OCI-LY3 (cell line): ENCODE measurements at regions not wholly inside any gene's neighbourhood (a gene's known extent, or its start where the extent isn't known, plus 50 kb on each side); places are given as distances from the start of the nearest gene placed in this dataset.
A peak's percentile ranks its signal among the peaks of the same experiment; 100 is the strongest.

Experiments used
- H2AFZ ChIP-seq: fragments of 200-600, 300-600 bp; shearing (Covaris generic); 2 replicates; pipeline ENCODE4 v1.6.0; 2014; ENCODE audit warnings: antibody characterized with exemption, low read depth, low read length
- H3K27ac ChIP-seq: fragments of 200-600, 300-600 bp; sonication (generic); 2 replicates; pipeline ENCODE4 v1.5.1; 2014; ENCODE audit warnings: mild to moderate bottlenecking, low read length, moderate library complexity, mixed read lengths
- H3K27me3 ChIP-seq: fragments of 200-600, 300-600 bp; sonication (generic); 2 replicates; pipeline ENCODE4 v1.6.1; 2014; ENCODE audit warnings: low read depth, low read length, mixed read lengths
- H3K36me3 ChIP-seq: fragments of 200-600, 300-600 bp; sonication (generic); replicated peaks from 2 replicates; pipeline ENCODE3; 2014; ENCODE audit warnings: low read depth, low read length, mixed read lengths
- H3K4me1 ChIP-seq: fragments of 300-600, 200-600 bp; sonication (generic); 2 replicates; pipeline ENCODE4 v1.6.1; 2014; ENCODE audit warnings: low read length, mixed read lengths
- H3K4me2 ChIP-seq: fragments of 200-600, 300-600 bp; sonication (generic); 2 replicates; pipeline ENCODE4 v1.6.1; 2014; ENCODE audit warnings: low read length, mixed read lengths
- H3K4me3 ChIP-seq: fragments of 300-600, 200-600 bp; sonication (generic); 2 replicates; pipeline ENCODE4 v1.5.1; 2014; ENCODE audit warnings: antibody characterized with exemption, mild to moderate bottlenecking, low read length, moderate library complexity
- H3K79me2 ChIP-seq: fragments of 300-600, 200-600 bp; shearing (Covaris generic); 2 replicates; pipeline ENCODE4 v1.6.1; 2014; ENCODE audit warnings: mild to moderate bottlenecking, low read length, mixed read lengths
- H3K9ac ChIP-seq: fragments of 300-600, 200-600 bp; shearing (Covaris generic); 2 replicates; pipeline ENCODE4 v1.6.0; 2014; ENCODE audit warnings: mild to moderate bottlenecking, low read length, moderate library complexity
- H3K9me3 ChIP-seq: fragments of 200-600, 300-600 bp; shearing (Covaris generic); 2 replicates; pipeline ENCODE4 v1.6.1; 2014; ENCODE audit warnings: low read length, mixed read lengths; ENCODE audit not compliant: insufficient read depth
- H4K20me1 ChIP-seq: fragments of 200-600, 300-600 bp; sonication (generic); 2 replicates; pipeline ENCODE4 v1.6.1; 2016; ENCODE audit warnings: low read length, mixed read lengths; ENCODE audit not compliant: insufficient read depth
- EZH2phosphoT487 ChIP-seq: fragments of 200-600 bp; shearing (Covaris generic); IDR thresholded peaks from 2 replicates; pipeline ENCODE4 v1.6.1; 2018; ENCODE audit warnings: antibody characterized with exemption, mixed run types, low read depth
- TF ChIP-seq, protein P1 (sequence below): fragments of 200-600, 300-600 bp; sonication (generic); IDR thresholded peaks from 2 replicates; pipeline ENCODE4 v1.5.1; 2014; ENCODE audit warnings: antibody characterized with exemption, low read length, low read depth

DNA sequence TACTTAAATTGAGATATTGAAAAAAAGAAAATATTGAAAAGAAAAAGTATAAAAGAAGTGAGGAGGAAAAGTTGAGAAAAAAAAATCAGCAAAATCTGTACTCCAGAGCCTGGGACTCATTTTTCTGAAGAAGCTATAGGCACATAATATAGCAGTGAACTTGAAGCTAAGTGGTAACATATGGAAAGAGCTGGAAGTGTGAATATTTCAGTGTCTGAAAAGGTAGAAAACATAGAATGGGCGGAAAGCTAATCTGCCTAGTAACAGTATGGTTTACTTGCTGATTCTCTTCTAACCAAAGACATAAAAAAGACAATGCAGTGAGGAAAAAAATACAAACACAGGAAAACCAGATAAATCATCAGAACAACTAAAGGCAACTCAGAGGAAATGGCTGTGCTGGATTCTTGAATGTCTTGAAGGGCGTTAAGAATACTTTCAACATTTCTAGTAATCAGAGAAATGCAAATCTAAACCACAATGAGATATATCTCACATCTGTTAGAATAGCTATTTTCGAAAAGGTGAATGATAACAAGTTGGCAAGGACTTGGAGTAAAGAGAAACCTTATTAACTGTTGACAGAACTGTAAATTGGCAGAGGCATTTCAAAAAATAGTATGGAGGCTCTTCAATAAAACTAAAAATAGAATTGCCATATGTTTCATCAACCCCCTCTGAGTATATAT is 784.6 kb downstream of the LRFN5 start:
- no peaks in the 10 kb centered on the region for H3K79me2 ChIP-seq
- no peaks in the 10 kb centered on the region for H3K9me3 ChIP-seq
- H2AFZ ChIP-seq, result 0 out of 2 replicates have a peak overlapping the region, but pooled peaks have one; percentile 58
- H3K4me3 ChIP-seq, result no peak overlapping the region
- H3K27ac ChIP-seq, result no peak overlapping the region
- peaks cover 16% of the 10 kb centered on the region for H3K4me1 ChIP-seq
- no peaks in the 10 kb centered on the region for H4K20me1 ChIP-seq
- TF ChIP-seq EZH2phosphoT487, result no peak
- TF ChIP-seq, protein P1, sequence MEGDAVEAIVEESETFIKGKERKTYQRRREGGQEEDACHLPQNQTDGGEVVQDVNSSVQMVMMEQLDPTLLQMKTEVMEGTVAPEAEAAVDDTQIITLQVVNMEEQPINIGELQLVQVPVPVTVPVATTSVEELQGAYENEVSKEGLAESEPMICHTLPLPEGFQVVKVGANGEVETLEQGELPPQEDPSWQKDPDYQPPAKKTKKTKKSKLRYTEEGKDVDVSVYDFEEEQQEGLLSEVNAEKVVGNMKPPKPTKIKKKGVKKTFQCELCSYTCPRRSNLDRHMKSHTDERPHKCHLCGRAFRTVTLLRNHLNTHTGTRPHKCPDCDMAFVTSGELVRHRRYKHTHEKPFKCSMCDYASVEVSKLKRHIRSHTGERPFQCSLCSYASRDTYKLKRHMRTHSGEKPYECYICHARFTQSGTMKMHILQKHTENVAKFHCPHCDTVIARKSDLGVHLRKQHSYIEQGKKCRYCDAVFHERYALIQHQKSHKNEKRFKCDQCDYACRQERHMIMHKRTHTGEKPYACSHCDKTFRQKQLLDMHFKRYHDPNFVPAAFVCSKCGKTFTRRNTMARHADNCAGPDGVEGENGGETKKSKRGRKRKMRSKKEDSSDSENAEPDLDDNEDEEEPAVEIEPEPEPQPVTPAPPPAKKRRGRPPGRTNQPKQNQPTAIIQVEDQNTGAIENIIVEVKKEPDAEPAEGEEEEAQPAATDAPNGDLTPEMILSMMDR, result no peak
- no peak overlapping the region for H3K9ac ChIP-seq
- no peaks in the 10 kb centered on the region for H3K36me3 ChIP-seq
- peak overlapping the region; percentile 41 for H3K4me2 ChIP-seq
- no peaks in the 10 kb centered on the region for H3K27me3 ChIP-seq

DNA sequence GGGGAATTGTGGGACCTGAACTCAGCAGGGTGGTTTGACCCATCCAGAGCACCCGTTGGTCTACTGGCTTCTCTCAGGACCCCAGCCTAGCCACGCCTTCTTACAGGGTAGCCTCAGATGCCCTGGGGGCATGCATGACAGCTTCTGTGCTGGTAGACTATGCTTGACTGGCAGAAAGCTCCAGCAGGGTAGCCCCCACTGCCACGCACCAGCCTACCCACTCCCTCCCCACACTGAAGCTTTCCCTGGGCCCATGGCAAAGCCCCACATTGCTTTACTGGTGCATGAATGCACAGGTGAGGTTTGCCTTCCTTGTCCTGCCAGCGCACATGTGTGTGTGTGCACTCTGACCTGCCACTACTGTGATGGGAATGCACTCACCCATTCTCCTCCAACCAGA is 772.2 kb downstream of the LRFN5 start:
- TF ChIP-seq, protein P1, result no peak
- TF ChIP-seq EZH2phosphoT487, result no peak
- Histone ChIP-seq H3K27ac (no peak overlapping the region), H3K4me1 (no peaks in the 10 kb centered on the region), H3K9ac (no peak overlapping the region), H3K9me3 (no peaks in the 10 kb centered on the region), H3K4me2 (no peak overlapping the region), H3K4me3 (no peak overlapping the region), H2AFZ (no peak overlapping the region), H4K20me1 (no peaks in the 10 kb centered on the region), H3K27me3 (no peaks in the 10 kb centered on the region), H3K36me3 (no peaks in the 10 kb centered on the region), H3K79me2 (no peaks in the 10 kb centered on the region)

DNA sequence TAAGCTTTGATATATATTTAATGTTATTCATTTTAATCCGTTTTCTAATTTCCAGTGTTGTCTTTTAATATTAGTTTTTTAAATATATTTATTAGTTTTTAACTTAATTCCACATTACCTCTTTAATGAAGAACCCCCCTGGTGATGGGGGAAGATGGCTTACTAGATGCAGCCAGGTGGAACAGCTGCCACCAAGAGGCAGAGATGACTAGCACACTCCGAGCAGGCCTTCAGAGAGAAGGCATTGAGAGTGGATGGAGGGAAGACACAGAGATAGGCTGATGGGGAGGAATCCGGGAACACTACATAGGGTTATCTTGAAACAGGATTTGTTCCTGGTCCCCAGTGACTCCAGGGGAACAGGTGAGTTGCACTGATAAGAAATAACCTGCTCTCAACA is 771.6 kb downstream of the LRFN5 start:
- Histone ChIP-seq H3K27me3 (no peaks in the 10 kb centered on the region), H3K9me3 (no peaks in the 10 kb centered on the region), H3K4me2 (no peak overlapping the region), H3K36me3 (no peaks in the 10 kb centered on the region), H2AFZ (no peak overlapping the region), H4K20me1 (no peaks in the 10 kb centered on the region), H3K79me2 (no peaks in the 10 kb centered on the region), H3K4me3 (no peak overlapping the region), H3K9ac (no peak overlapping the region), H3K27ac (no peak overlapping the region), H3K4me1 (no peaks in the 10 kb centered on the region)
- TF ChIP-seq, protein P1, result peak; percentile 18; the same call in 1 of the 2 replicates
- no peak for TF ChIP-seq EZH2phosphoT487

DNA sequence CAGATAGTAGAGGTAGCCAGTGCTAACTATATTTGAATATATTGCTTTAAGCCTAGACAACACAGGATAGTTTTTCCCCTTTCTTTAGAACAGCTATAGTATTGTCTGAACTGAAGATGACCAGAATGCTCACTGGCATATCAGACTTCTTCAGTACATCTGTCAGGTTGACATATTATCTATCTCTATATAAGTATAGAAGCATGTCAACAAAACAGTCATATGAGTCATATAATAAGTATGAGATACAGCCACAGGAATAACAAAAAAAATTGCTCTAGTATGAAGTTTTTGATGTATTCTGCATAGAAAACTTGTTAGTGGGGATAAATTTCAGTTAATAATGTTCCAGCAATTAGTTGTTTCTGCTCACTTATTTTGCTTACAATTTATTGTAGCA is 767.7 kb downstream of the LRFN5 start:
- no peak overlapping the region for H2AFZ ChIP-seq
- H3K4me3 ChIP-seq, result no peak overlapping the region
- no peak overlapping the region for H3K4me2 ChIP-seq
- no peak overlapping the region for H3K9ac ChIP-seq
- TF ChIP-seq, protein P1, result no peak
- no peak for TF ChIP-seq EZH2phosphoT487
- H3K79me2 ChIP-seq, result no peaks in the 10 kb centered on the region
- H3K4me1 ChIP-seq, result no peaks in the 10 kb centered on the region
- H3K36me3 ChIP-seq, result no peaks in the 10 kb centered on the region
- H3K27ac ChIP-seq, result no peak overlapping the region
- no peaks in the 10 kb centered on the region for H4K20me1 ChIP-seq
- no peaks in the 10 kb centered on the region for H3K27me3 ChIP-seq
- H3K9me3 ChIP-seq, result no peaks in the 10 kb centered on the region
